Peyer's patch (tissue), 4 donors: ENCODE measurements at regions not wholly inside any gene's neighbourhood (a gene's known extent, or its start where the extent isn't known, plus 50 kb on each side); places are given as distances from the start of the nearest gene placed in this dataset.
A peak's percentile ranks its signal among the peaks of the same experiment; 100 is the strongest.
"Not testable (repeated sequence)": the region's sequence is repeated elsewhere in the genome, so short reads cannot be mapped to it uniquely, and the experiment has no call there.

Experiments
- DNase-seq, 3 donors: peaks; one replicate each; pipeline ENCODE4 v3.0.0-alpha.2; 2017 to 2019
- H3K27ac ChIP-seq, 4 donors: fragments of 200-600 bp; sonication (generic); one replicate each; pipeline ENCODE4 v1.5.1; 2016 to 2019
- H3K27me3 ChIP-seq, 2 donors: fragments of 200-600 bp; sonication (generic); one replicate each; pipeline ENCODE4 v1.5.1; 2019
- H3K36me3 ChIP-seq, 3 donors: fragments of 200-600 bp; sonication (generic); one replicate each; pipeline ENCODE4 v1.5.1; 2016 to 2019
- H3K4me1 ChIP-seq, 4 donors: fragments of 200-600 bp; sonication (generic); one replicate each; pipeline ENCODE4 v1.5.1; 2016 to 2019
- H3K4me3 ChIP-seq, 4 donors: fragments of 200-600 bp; sonication (generic); 1 replicate in 3 of 4; 2 replicates in 1 of 4; pipeline ENCODE4 v1.5.1; 2016 to 2019; ENCODE audit warnings: mild to moderate bottlenecking in 1 of 4
- H3K9me3 ChIP-seq, 4 donors: fragments of 200-600 bp; sonication (generic); one replicate each; pipeline ENCODE4 v1.5.1; 2016 to 2019; ENCODE audit warnings: mild to moderate bottlenecking in 1 of 4
- POLR2A ChIP-seq, 2 donors: fragments of 450-650 bp; IDR thresholded peaks; one replicate each; pipeline ENCODE4 v1.5.1; 2017; ENCODE audit warnings: antibody characterized with exemption in 2 of 2, mild to moderate bottlenecking in 2 of 2, moderate library complexity in 2 of 2
- TF ChIP-seq, protein P1 (sequence below), 6 experiments: fragments of 450-650 bp in 4 of 6; fragments of 200-600 bp in 2 of 6; sonication (generic) in 1 of 6; IDR thresholded peaks; one replicate each; pipeline ENCODE4 v1.5.1; 2017 to 2019; ENCODE audit warnings: antibody characterized with exemption in 6 of 6, mild to moderate bottlenecking in 3 of 6, moderate library complexity in 1 of 6

DNA sequence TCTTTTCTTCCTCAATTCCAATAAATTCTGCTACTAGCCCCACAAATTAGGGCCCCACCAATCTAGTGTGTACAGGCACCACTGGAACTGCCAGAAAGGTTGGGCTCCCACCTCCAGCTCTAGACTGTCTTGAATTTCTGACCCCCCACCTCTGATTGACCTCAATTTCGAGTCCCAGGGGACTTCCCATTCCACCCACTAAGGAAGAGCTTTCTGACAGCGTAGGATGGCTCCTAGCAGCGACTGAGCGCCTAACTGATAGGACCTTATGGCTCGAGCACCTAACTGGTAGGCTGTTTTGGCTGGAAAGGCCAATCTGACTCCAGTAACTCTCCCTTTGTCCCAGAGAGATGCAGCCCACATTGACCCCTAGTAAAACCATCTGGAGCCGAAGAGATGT, 171.6 kb upstream of the ZNF184 start:
- Histone ChIP-seq H3K36me3 (no peaks in the 10 kb centered on the region), H3K27ac (no peak overlapping the region), H3K27me3 (no peaks in the 10 kb centered on the region), H3K9me3 (no peaks in the 10 kb centered on the region), H3K4me3 (no peak overlapping the region), H3K4me1 (no peaks in the 10 kb centered on the region)
- no peak for DNase-seq
- TF ChIP-seq POLR2A (IDR thresholded peaks at IDR 0.05): no peak
- TF ChIP-seq, protein P1, sequence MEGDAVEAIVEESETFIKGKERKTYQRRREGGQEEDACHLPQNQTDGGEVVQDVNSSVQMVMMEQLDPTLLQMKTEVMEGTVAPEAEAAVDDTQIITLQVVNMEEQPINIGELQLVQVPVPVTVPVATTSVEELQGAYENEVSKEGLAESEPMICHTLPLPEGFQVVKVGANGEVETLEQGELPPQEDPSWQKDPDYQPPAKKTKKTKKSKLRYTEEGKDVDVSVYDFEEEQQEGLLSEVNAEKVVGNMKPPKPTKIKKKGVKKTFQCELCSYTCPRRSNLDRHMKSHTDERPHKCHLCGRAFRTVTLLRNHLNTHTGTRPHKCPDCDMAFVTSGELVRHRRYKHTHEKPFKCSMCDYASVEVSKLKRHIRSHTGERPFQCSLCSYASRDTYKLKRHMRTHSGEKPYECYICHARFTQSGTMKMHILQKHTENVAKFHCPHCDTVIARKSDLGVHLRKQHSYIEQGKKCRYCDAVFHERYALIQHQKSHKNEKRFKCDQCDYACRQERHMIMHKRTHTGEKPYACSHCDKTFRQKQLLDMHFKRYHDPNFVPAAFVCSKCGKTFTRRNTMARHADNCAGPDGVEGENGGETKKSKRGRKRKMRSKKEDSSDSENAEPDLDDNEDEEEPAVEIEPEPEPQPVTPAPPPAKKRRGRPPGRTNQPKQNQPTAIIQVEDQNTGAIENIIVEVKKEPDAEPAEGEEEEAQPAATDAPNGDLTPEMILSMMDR (IDR thresholded peaks at IDR 0.05): no peak

DNA sequence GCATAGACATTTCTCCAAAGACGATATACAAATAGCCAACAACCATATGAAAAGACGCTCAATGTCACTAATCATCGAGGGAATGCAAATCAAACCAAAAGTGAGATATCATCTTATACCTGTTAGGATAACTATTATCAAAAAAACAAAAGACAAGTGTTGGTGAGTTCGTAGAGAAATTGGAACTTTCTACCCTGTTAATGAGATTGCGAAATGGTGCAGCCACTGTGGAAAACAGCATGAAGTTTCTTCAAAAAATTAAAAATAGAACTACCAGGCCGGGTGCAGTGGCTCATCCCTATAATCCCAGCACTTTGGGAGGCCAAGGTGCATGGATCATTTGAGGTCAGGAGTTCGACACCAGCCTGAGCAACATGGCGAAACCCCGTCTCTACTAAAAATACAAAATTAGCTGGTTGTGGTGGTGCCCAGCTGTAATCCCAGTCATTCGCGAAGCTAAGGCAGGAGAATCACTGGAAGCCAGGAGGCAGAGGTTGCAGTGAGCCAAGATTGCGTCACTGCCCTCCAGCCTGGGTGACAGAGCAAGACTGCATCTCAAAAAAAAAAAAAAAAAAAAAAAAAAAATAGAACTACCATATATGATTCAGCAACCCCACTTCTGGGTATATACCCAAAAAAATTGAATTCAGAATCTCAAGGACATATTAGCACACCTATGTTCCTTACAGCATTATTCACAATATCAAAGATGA, 170.0 kb upstream of the ZNF184 start:
- Histone ChIP-seq H3K27me3 (no peaks in the 10 kb centered on the region), H3K4me1 (no peaks in the 10 kb centered on the region), H3K36me3 (no peaks in the 10 kb centered on the region), H3K9me3 (no peaks in the 10 kb centered on the region), H3K4me3 (no peak overlapping the region), H3K27ac (no peak overlapping the region)
- TF ChIP-seq, protein P1 (IDR thresholded peaks at IDR 0.05): no peak
- TF ChIP-seq POLR2A (IDR thresholded peaks at IDR 0.05): no peak
- no peak for DNase-seq

DNA sequence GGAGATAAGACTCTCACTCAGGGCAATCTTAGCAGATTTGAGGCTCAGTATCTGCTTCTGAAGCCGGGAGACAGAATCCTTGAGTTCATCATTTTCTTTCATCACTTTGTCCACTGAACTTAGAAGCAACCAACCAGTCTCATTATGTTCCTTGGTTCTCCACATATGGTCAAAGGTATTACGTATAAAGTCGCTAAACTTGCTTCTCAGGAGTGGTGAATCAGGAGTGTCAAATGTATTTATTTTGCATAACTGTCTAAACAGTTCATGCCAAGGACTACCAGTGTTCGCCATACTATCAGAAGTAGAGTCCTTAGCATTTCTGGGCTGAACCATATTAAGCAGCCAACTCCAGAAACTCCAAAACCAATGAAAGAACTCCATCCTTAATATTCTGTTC, 163.0 kb upstream of the ZNF184 start:
- not testable (repeated sequence) for H3K27ac ChIP-seq, H3K9me3 ChIP-seq, H3K36me3 ChIP-seq, DNase-seq, H3K27me3 ChIP-seq, H3K4me3 ChIP-seq, H3K4me1 ChIP-seq

DNA sequence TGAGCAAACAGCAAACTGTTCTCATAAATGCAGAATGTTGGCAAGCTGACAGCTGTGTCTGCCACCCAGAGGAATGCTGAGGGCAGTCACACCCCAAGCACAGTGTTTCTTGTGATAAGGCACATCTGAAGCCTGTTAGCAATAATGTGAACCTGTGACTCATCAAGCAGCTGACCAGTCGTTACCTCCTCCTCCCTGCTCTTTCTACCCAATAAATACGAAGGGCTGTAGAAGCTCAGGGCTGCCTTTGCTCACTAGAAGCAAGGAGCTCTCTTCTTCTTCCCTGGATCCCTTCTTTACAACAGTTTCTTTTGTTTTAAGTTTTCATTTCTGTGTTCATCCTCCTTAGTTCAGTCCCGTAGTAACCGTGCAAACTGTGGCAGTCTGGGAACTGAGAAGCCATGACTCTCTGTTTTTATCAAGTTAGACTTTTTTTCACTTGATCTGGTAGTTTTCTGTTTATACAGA, 160.3 kb upstream of the ZNF184 start:
- peak in 1 of 3 donors; percentile 72 for DNase-seq
- H3K27me3 ChIP-seq, H3K4me3 ChIP-seq: not testable (repeated sequence)

DNA sequence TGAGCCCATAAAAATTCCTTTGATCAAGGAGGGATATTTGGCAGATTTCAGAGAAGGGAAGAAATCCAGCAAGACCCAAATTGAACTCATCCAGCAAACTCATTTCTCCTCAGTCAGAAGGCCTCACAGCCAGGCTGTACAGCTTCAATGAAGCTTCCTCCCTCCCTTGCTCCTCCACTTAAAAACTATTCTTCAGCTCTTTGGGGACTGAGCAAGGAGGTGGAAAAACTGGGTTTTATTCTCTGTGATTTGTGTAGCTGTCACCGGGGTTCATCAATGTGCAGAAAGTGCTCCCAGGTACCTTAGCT, 158.7 kb upstream of the ZNF184 start:
- Histone ChIP-seq H3K27me3 (peaks cover 0 to 6% of the 10 kb centered on the region in 2 donors), H3K4me1 (peaks cover 0 to 11% (median 4%) of the 10 kb centered on the region in 4 donors), H3K36me3 (no peaks in the 10 kb centered on the region), H3K27ac (no peak overlapping the region), H3K4me3 (no peak overlapping the region), H3K9me3 (no peaks in the 10 kb centered on the region)
- no peak for DNase-seq
- TF ChIP-seq POLR2A (IDR thresholded peaks at IDR 0.05): no peak
- TF ChIP-seq, protein P1 (IDR thresholded peaks at IDR 0.05): no peak

More for the DNA sequence above, 160.3 kb upstream of the ZNF184 start:
- not testable (repeated sequence) for H3K36me3 ChIP-seq, H3K9me3 ChIP-seq, H3K27ac ChIP-seq
- TF ChIP-seq, protein P1 (IDR thresholded peaks at IDR 0.05): peak in 2 of 6 experiments; percentile 3 to 7
- H3K4me1 ChIP-seq: peaks cover 0 to 11% (median 4%) of the 10 kb centered on the region in 4 donors

DNA sequence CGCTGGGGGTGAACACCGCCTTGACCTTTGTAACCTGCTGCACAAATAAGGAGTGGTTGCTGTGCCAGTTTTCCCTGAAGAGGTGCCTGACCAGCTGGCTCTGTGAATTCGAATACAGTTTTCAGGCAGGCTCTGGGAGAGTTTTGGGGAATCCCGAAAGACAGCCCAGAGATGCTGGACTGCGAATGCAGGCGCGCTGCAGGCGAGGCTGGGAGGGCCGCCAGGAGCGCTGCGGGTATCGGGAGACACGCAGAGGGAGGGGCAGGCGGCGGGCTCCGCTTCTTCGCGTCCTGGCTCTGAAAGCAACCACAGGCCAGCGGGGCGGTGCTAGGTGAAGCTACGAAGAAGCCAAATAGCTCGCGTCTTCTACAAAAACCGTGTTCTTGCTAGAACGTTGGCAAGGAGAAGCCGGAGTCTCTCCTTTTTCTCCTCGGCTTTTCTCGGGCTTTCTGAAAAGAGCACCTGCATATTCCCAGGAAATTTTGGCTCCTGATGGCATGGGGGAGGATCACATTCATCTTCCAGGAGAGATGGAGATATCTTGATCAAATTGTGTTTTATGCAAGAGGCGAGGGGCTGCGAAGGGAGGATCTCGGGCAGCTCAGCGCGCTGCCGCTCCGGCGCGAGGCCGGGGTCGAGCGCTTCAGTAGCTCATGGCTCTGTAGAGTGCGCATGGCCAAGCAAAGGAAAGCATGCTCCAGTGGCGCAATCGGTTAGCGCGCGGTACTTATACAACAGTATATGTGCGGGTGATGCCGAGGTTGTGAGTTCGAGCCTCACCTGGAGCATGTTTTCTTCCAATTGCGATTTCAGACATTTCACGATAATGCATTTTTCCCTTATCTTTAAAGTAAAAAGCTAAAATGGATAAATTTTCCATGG, 158.1 kb upstream of the ZNF184 start:
- no peak for TF ChIP-seq POLR2A (IDR thresholded peaks at IDR 0.05)
- TF ChIP-seq, protein P1 (IDR thresholded peaks at IDR 0.05): no peak
- H3K27me3 ChIP-seq: peaks cover 0 to 6% of the 10 kb centered on the region in 2 donors

More for the DNA sequence above, 158.1 kb upstream of the ZNF184 start:
- Histone ChIP-seq H3K4me1 (peaks cover 0 to 11% (median 4%) of the 10 kb centered on the region in 4 donors), H3K4me3 (peak overlapping the region in 2 of 4 donors; percentile 33 to 37), H3K36me3 (no peaks in the 10 kb centered on the region), H3K27ac (no peak overlapping the region), H3K9me3 (no peaks in the 10 kb centered on the region)
- peak in 2 of 3 donors; percentile 49 to 52 for DNase-seq
